Neural crest cell (in vitro differentiated cells): ENCODE measurements at regions not wholly inside any gene's neighbourhood (a gene's known extent, or its start where the extent isn't known, plus 50 kb on each side); places are given as distances from the start of the nearest gene placed in this dataset.

ENCODE experiments used
- DNase-seq: peaks from one replicate; pipeline ENCODE4 v3.0.0; 2021; ENCODE audit warnings: low read depth, mixed read lengths, low spot score
- H3K27ac Mint-ChIP-seq: one replicate; pipeline ENCODE4 v1.8.0; 2021; ENCODE audit warnings: mild to moderate bottlenecking, mixed read lengths; ENCODE audit not compliant: unreplicated experiment
- H3K27me3 Mint-ChIP-seq: 2 replicates; pipeline ENCODE4 v1.8.0; 2021; ENCODE audit warnings: low read depth, mild to moderate bottlenecking, mixed read lengths
- H3K36me3 Mint-ChIP-seq: 2 replicates; pipeline ENCODE4 v1.8.0; 2021; ENCODE audit warnings: low read depth, mild to moderate bottlenecking, mixed read lengths
- H3K4me1 Mint-ChIP-seq: 2 replicates; pipeline ENCODE4 v1.8.0; 2021; ENCODE audit warnings: mixed read lengths
- H3K4me3 Mint-ChIP-seq: one replicate; pipeline ENCODE4 v1.8.0; 2021; ENCODE audit warnings: mild to moderate bottlenecking, mixed read lengths
- H3K9me3 Mint-ChIP-seq: 2 replicates; pipeline ENCODE4 v1.8.0; 2021; ENCODE audit warnings: mixed read lengths
- TF ChIP-seq, protein P1 (sequence below): fragments of 200-600 bp; sonication (generic); conservative IDR thresholded peaks from 2 replicates; pipeline ENCODE4 v1.5.0; 2021; ENCODE audit warnings: antibody characterized with exemption, mild to moderate bottlenecking

GRCh38 chr5:173764332-173765028 is 123.7 kb upstream of the CPEB4 start:
- Mint-ChIP-seq H3K27ac (peak overlapping the region; percentile 88), H3K36me3 (no peaks in the 10 kb centered on the region), H3K9me3 (no peaks in the 10 kb centered on the region), H3K27me3 (no peaks in the 10 kb centered on the region), H3K4me1 (peaks cover 21% of the 10 kb centered on the region), H3K4me3 (no peak overlapping the region)
- peak; percentile 16 for DNase-seq
- TF ChIP-seq, protein P1, sequence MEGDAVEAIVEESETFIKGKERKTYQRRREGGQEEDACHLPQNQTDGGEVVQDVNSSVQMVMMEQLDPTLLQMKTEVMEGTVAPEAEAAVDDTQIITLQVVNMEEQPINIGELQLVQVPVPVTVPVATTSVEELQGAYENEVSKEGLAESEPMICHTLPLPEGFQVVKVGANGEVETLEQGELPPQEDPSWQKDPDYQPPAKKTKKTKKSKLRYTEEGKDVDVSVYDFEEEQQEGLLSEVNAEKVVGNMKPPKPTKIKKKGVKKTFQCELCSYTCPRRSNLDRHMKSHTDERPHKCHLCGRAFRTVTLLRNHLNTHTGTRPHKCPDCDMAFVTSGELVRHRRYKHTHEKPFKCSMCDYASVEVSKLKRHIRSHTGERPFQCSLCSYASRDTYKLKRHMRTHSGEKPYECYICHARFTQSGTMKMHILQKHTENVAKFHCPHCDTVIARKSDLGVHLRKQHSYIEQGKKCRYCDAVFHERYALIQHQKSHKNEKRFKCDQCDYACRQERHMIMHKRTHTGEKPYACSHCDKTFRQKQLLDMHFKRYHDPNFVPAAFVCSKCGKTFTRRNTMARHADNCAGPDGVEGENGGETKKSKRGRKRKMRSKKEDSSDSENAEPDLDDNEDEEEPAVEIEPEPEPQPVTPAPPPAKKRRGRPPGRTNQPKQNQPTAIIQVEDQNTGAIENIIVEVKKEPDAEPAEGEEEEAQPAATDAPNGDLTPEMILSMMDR = no peak

DNA sequence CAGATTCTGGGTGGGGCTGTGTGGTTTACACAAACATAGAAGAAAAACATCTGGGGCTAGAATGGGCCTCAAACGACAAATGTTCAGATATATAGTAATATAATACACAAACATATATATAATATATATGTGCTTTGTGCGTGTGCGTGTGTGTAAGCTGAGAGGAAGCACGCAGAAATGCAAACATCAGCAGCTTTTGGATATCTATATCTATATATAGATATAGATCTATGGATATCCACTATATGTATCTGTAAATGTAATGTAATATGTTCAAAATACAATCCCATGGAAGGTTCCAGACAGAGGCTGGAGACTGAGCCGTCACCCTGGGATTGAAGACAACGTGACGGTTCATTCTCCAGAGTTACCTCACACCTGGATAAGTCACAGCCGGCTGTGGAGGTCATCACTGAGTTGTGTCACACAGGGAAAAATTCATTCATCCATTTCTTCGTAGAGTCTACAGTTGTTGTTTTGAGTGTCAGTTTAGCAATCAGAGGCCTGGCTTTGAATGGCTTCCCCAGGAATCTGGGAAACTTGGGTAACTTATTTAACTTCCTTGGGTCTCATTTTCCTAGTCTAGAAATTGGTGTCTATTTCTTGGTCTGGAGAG is 123.0 kb upstream of the CPEB4 start:
- no peak overlapping the region for H3K4me3 Mint-ChIP-seq
- H3K4me1 Mint-ChIP-seq = peaks cover 21% of the 10 kb centered on the region
- peak overlapping the region; percentile 88 for H3K27ac Mint-ChIP-seq
- no peak for DNase-seq
- no peaks in the 10 kb centered on the region for H3K36me3 Mint-ChIP-seq
- TF ChIP-seq, protein P1 = no peak
- H3K9me3 Mint-ChIP-seq = no peaks in the 10 kb centered on the region
- no peaks in the 10 kb centered on the region for H3K27me3 Mint-ChIP-seq

GRCh38 chr5:173765661-173766060 is 122.5 kb upstream of the CPEB4 start:
- DNase-seq = no peak
- no peaks in the 10 kb centered on the region for H3K27me3 Mint-ChIP-seq
- H3K36me3 Mint-ChIP-seq = no peaks in the 10 kb centered on the region
- no peaks in the 10 kb centered on the region for H3K9me3 Mint-ChIP-seq
- H3K27ac Mint-ChIP-seq = peak overlapping the region; percentile 2
- TF ChIP-seq, protein P1 = no peak
- H3K4me1 Mint-ChIP-seq = peaks cover 21% of the 10 kb centered on the region
- no peak overlapping the region for H3K4me3 Mint-ChIP-seq

GRCh38 chr5:173767574-173768266 is 120.4 kb upstream of the CPEB4 start:
- Mint-ChIP-seq H3K27ac (no peak overlapping the region), H3K27me3 (no peaks in the 10 kb centered on the region), H3K4me3 (no peak overlapping the region), H3K4me1 (peaks cover 30% of the 10 kb centered on the region), H3K36me3 (no peaks in the 10 kb centered on the region), H3K9me3 (no peaks in the 10 kb centered on the region)
- TF ChIP-seq, protein P1 = no peak
- DNase-seq = no peak

DNA sequence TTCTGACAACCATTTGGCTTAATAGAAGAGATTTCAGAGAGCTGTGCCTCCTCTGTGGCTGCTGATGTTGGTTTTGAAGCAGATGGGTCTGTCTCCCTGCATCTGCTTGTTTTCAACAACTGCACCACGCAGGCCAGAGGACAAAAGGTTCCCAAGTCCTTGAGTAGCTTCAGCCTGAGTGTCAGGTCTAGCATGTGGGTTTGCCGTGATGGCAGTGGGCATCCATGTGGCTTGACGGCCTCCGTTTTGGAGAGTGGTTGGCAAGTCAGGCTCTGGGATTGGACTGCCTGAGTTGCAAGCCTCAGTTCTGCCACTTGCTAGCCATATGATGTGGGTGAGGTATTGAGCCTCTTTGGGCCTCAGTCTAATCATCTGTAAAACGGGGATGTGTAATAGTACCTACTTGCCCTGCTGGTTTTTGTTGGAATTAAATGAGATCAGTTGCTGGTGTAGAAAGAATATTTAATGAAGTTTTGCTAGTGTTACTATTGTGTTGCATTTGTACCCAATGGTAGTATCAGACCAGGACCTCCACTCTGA is 119.8 kb upstream of the CPEB4 start:
- TF ChIP-seq, protein P1 = no peak
- no peak overlapping the region for H3K4me3 Mint-ChIP-seq
- peaks cover 30% of the 10 kb centered on the region for H3K4me1 Mint-ChIP-seq
- H3K36me3 Mint-ChIP-seq = no peaks in the 10 kb centered on the region
- no peak overlapping the region for H3K27ac Mint-ChIP-seq
- no peaks in the 10 kb centered on the region for H3K9me3 Mint-ChIP-seq
- no peaks in the 10 kb centered on the region for H3K27me3 Mint-ChIP-seq
- no peak for DNase-seq
